NCI-H345 treated with DMSO at 0.1 percent for 48 hours (cell line): ENCODE measurements at regions not wholly inside any gene's neighbourhood (a gene's known extent, or its start where the extent isn't known, plus 50 kb on each side); places are given as distances from the start of the nearest gene placed in this dataset.

ENCODE experiments used
- DNase-seq: peaks from one replicate; lab custom pipeline; 2025; ENCODE audit not compliant: unreplicated experiment; lab: John Stamatoyannopoulos, UW

DNA sequence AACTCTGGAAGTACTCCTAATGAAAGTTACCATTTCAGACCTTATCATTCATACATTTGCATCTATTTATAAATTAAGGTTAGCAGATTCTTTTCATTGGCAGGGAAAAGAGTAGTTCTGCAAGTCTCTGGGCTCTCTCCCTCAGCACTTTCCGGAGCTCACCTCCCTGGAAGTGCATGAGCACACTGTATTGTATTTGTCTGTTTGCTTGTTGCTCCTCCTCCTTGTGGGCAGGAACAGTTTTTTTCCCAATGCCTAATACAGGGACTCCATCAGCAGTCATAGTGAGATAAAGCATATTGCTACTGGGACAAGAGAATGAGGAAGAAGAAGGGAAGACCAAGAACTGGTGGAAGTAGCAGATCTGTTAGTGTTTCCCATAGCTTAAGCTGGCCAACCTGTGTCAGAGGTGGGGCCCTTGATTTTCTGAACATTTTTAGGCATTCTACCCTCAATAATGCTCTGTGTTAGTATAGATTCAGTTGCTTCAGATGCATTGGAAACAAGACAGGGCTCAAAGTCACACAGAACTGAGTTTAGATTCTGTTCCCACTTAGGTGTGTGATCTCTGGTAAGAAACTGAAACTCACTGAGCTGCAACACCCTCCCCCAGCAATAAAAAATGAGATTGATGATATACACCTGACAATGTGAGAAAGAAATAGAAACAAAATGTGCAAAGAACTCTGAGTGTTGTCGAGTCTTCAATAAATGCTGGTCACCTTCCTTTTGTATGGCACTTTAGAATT is 407.8 kb downstream of the TUSC7 start:
- DNase-seq: no peak

DNA sequence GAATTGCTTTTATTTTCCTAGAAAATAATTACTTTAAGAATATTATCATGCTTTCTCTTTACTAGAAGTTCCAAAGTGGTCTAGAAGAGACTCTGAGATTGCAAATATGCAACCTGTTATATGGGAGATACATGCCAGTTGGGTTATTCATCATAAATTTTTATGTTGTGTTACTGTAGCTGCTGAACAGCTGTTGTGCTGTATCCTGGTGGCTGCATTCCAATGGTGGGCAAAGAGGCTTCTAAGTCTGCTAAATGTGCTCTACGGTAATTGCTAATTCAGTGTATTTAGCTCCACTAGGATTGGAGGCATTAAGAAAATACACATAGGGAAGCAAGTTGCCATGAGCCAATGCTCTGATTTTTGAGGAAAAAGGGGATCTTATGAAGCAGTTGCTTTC is 409.0 kb downstream of the TUSC7 start:
- no peak for DNase-seq

DNA sequence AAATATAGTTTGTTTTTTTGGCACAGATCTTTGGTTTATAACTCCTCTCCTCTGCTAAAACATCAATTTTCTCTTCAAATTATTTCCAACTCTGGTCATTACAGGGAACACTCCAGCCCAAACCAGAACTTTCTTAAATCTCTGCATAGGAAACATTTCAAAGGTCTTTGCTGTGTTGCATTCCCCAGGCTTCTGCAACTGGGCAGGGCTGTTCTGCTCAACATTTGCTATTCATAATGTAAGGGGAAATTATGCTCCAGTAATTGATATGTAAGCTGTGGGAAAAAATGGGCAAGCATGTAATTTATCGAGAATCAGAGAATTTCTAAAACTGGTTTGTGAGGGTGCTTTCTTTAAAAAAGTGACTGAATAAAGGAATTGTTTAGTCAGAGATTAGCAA is 410.4 kb downstream of the TUSC7 start:
- DNase-seq: no peak

DNA sequence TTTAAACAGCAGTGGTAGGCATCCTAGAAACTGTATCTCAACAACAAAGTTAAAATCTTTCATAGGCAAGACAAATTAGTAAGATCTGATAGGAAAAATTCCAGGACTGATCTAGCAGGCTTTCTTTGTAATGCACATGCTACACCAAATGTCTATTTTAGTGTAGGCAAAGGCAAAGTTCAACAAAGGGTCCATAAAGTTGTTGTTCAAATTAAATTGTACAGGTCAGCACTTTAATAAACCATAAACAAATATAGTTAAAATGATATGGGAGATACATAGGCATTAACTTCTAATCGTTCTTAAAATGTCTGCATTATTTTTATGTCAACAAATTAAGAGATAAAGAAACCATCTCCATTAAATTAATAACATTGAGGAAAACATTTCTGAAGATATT is 413.0 kb downstream of the TUSC7 start:
- DNase-seq: no peak

DNA sequence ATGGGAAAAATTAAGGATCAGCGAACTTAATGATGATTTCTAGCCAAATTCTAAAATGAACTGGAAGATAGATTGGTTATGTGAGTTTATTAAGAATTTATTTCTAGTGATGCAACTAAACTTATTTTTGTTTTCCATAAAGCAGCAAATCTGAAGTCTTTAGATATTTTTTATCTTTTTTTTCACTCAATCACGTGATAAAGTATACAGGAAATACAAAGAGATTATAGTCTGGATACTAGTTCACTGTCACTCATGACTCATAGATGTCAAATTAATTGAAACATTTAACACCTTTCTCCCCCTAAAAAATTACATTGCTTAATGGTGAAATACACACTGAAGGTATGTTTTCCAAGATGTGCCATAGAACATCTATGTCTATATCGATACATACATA is 416.9 kb downstream of the TUSC7 start:
- DNase-seq: no peak

DNA sequence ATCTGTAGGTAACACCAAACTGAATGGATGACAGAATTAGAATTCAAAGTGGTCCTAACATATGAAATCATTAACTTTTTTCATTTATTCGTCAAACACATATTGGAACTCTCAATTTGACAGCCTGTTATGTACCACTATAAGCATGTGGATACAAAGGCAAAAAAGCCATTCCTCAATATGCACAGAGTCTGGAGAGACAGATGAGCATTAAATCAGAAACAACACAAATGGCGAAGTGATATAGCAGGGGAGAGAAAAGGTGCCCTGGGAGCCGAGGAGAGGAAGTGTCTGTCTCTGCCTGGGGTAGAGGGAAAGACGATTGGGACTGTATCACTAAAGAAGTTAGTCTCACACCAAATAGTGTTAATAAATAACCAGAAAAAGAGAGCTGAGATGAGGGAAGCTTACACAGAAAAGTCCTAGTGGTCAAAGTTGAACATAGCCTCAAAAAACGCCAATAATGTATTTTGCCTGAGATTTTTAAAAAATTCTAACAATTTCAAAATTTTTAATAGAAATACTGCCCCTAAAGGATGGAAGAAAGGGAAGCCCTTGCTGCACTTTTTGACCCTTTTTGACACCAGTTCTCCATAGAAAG is 417.5 kb downstream of the TUSC7 start:
- no peak for DNase-seq

DNA sequence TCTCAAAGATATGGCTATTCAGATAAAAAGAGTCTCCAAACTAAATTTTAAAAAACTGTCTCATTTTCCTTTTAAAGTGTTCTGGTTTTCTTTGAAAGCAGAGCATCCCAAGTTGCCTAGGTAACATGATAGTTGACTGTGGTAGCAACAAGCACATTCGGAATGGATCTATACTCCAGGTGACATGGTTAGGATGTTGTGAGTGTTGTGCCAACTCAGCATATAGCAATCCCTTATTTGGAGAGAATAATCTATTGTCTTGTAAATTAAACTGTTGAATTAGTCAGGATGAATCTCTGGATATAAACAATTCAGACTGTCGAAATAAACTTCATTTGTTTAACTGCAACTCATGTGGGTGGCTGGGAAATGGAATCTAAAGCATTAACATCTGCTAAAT is 418.6 kb downstream of the TUSC7 start:
- no peak for DNase-seq

DNA sequence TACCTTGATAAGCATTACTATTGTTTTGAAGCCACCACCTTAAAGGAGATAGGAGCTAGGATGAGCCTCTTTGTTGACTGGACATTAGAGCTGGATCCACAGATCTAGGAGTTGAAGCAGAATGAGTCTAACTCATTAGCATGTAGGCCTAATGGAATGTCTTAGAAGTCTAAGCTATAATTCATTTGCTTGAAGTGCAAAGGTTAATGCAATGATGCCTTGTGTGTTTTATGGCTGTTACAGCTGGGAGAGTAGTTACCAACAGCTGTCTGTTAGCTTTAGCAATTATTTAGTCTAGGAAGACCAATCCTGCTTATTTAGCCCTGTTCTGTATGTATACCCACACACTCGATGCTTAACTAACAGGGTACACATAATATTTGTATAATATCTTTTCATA is 419.3 kb downstream of the TUSC7 start:
- no peak for DNase-seq

DNA sequence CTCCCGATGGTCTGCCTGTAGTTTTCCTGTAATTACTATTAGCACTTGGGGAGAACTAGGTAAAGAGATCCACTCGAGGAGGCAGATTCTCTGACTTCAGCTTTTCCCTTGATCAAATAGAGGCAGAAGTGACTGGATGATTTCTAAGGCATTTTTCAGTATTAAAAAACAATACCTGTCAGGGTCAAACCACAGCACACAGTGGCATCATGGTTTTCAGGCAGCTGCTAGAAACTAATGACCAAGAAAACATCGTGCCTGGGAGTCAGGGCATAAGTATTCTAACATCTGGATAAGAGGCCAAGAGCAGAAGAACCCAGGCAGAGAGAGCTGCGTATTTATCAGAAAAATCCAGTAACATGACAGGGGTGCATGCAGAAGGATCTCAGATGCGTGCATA is 419.9 kb downstream of the TUSC7 start:
- DNase-seq: no peak

DNA sequence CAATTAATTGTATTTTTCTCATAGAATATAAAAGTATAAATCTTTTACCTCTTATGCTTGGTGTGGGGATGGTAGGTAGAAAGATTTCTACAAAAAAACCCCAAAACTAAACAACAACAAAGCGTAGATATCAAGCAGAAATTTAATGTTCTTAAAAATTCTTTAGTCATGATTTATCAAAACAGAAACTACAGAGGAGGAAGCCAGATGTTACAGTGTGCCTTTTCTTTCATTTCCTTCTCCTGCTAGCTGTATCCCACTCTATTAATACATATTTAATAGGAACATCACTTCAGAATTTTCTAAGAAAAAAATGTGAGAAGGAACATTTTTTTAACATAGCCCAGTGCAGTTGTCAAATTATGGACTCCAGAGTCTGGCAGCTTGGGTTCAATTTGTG is 420.6 kb downstream of the TUSC7 start:
- DNase-seq: no peak

DNA sequence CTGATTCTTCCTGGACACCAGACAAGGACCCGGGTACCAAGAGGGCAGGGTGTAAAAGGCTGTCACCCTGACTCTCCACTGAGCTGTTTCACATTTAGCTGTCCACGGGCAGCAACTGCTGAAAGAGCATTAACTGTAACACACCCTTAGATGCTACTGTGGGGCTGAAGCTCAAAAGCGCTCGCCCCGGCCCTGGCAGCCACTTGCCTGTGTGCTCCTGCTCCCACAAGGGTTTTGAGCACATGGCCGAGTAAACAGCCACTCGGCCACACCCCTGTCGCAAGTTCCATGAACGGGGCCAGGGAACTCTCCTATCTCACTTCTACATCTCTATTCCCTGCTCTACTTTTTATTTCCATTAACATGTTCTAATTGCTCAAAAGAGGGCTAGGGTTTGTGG is 421.7 kb downstream of the TUSC7 start:
- DNase-seq: no peak

DNA sequence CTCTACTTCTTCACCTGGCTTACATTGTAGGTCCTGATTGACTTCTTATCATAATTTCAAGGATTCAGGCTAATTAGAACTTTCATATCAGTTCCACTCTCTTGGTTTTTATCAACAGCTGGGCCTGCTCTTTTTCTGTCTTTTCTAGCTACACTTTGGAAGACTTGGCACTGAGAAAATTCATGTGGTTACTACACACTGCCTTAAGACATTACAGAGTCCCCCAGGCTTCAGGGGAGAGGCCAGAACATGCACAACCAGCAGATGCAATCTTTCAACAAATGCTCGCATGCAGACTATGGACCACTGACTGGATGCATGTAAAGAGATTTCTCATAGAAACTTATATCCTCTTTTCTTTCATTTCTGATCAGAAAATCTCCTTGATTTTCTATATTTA is 423.5 kb downstream of the TUSC7 start:
- DNase-seq: no peak

DNA sequence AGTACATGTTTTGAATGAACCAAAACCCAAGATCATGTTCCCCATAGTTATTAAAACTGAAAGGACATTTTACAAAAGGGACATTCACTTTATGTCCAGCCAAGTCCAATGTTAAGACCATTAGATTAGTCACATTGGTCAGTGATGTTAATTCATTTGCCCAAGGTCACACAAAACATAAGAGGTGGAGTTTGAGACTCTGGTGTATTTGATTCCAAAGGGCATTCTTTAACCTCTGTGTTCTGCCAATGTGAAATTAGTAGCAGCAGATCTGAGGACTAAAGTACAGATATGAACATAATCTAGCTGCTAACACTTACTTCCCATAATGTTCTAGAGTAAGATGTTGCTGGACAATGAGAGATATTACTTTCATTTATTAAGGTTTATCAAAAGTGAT is 425.6 kb downstream of the TUSC7 start:
- no peak for DNase-seq

DNA sequence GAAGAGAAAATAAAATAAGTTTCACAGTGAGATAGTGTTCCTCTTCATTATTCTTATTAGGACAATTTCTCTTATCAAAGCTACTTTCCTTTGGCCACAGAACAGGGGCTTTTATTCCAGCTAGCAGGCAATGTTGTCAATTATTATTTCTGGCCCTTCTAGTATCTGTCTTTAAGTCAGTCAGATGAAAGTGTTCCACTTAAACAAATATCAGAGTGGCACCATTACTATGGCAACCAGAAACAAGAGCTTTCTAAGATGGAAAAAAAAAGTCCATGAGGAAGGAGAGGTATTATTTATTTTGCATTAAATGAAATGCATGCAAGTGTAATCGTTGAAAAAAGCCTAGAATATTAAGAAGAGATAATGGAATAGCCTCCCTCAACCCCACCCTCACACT is 426.4 kb downstream of the TUSC7 start:
- no peak for DNase-seq

DNA sequence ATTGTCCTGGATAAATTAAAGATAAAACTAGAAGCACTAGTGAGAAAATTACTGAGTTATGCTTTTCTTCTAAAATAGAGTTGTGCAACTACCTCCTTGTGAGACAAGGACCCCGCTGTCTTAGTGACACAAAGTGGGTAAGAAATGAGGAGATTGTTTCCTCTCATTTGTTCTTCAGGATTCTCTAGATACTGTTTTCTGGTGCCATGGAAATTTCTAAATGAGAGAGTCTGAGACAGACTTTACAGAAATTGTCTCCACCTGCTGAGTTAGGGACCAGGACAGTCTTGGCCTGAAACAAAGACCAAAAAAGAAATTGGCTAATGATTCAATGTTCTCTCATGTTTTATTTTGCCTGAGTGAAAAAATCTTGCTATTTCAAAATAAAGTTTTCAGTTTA is 427.5 kb downstream of the TUSC7 start:
- no peak for DNase-seq

DNA sequence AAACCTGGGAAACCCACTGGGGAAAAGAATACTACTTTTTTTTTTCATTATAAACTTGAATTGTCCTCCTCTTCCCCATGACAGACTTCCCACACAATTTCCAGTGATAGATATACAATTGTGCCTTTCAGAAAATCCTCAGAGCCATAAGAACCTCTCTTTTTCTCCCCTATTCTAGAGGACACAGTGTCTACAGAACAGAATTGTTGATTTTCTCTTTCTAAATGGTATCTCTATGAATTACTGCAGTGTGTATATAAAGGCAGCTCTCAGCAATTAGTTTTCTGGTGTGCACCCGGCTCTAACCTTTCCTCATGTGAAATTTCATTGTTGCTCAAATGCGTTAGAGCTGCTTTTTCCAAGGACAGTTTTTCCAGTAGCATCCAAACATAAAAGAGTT is 430.1 kb downstream of the TUSC7 start:
- no peak for DNase-seq

DNA sequence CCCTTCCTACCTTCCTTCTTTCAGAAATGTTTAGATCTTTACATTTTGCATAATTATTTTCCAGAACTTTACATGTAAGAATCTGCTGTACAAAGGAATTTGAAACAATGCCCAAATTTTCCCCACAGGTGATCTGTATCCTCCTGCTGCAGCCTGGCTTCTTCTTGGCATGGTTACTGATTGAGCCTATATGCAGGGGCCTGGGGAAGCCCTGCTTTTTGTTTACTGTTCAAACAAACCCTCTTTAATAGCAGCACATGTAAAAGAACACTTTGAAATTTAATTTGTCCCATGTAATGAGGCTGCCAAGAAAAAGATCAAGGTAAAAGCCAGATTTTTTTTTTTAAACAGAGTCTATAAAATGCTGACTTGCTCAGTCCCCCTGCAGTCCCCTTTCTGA is 432.2 kb downstream of the TUSC7 start:
- DNase-seq: no peak

DNA sequence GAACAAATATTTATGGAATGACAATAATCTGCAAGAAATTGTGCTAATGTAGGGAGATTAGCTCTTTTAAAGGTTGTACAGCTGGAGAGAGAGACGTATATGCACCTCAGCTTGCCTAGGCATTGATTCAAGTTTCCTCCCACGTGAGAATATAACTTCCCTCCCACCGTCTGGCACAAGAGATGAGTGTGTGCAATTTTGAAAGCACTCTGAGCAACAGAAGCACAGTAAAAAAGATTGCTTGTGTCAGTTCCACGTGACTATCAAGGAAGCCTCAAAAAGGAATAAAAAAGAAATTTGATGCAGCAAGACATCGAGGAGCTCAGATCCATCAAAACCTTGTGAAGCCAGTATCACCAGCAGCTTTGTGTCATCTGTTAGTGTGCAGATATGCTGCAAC is 435.3 kb downstream of the TUSC7 start:
- no peak for DNase-seq

DNA sequence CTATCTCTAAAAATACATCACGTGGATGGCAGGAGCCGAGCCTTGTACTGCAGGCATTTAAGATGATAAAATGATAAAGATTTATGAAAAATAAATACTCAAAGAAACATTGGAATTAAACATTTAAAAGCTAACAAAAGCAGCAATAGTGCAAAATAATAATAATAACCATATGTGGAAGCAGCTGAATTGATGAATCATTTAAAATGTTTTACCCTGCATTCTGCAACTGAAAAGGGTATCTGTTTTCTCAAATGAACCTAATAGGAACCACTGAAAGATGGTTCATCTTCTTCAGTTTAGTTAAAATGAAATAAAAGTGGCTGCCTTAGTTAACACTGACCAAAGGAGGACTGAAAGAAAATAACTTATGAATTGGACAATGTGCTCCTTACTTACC is 436.1 kb downstream of the TUSC7 start:
- no peak for DNase-seq

DNA sequence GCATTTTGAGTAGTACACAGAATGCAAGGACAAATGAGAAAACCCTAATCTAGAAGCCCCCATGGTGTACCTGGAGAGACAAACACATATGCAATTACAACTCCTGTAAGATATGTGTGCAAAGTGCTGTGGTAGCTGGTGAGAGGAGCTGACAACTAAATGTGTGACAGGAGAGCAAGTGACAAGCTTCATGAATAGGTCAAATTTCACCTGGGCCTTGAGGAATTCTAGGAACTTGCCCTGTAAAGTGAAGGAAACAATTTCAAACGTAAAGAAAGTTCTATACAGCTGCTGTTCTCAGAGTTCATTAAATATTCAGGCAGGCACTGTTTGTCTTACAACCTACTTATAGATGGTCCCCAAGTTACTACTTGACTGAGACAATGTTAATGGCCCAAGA is 437.0 kb downstream of the TUSC7 start:
- no peak for DNase-seq

DNA sequence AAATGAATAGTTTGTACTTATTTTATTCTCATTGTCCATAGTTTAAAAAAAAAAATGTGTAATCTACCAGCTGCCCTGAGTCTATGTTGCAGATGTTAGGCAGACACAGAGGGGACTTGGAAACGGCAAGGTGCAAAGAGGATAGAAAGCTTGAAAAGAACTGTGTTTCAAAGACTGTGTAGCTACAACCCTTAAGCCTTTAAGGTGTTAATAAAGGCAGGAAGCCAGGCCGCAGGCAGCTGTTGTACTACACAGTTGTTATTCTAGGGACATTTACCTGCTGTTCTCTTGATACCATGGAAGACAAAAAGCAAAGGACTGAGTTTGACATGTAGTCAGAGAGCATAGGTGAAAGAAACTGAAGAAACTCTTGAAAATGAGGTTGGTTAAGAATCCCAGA is 440.0 kb downstream of the TUSC7 start:
- no peak for DNase-seq

DNA sequence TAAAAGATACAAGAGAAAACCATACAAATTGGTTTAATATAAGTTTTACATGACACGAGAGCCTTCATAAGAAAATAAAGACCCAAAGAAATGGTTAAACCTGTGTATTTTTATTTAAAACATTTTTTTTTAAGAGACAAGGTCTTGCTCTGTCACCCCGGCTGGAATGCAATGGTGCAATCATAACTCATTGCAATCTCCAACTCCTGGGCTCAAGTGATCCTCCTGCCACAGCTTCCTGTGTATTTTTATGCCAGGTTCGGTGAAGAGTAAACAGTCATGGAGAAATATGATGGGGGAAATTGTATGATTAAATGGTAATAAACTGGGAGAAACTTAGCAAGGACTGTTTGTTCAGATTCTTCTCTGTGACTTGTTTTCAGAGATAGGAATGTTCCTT is 441.0 kb downstream of the TUSC7 start:
- DNase-seq: no peak

DNA sequence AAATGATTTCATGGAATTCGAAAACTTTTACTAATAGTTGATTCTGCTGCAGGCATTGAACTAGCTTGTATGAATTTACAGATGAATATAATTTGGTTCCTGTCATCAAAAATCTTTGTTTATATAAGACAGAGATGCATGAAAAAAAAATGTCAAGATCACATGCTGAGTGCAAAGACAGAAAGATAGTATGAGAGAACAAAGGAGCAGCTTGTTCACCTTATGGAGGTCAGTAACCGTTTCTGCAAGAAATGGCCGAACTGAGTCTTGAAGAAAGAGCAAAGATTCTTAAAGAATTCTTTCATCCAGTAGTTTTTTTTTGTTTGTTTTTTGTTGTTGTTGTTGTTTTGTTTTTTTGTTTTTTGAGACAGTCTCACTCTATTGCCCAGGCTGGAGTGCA is 450.6 kb downstream of the TUSC7 start:
- DNase-seq: no peak
